ENCODE measurements at regions not wholly inside any gene's neighbourhood (a gene's known extent, or its start where the extent isn't known, plus 50 kb on each side); places are given as distances from the start of the nearest gene placed in this dataset.
"Not testable (repeated sequence)": the region's sequence is repeated elsewhere in the genome, so short reads cannot be mapped to it uniquely, and the experiment has no call there.

- no peak for DNase-seq
Observed at GRCh38 chr22:48828688-48829087, 999.0 kb downstream of the BRD1 start.

- no peak for DNase-seq
Observed at GRCh38 chr22:48827904-48828555, 999.6 kb downstream of the BRD1 start.

- DNase-seq, result no peak
Observed at GRCh38 chr22:48827268-48827846, 1000.3 kb downstream of the BRD1 start.

- no peak for DNase-seq
Observed at GRCh38 chr22:48826546-48826945, 1001.1 kb downstream of the BRD1 start.

- no peak for DNase-seq
Observed at GRCh38 chr22:48825802-48826520, 1001.7 kb downstream of the BRD1 start.

GRCh38 chr22:48824712-48825651, 1002.7 kb downstream of the BRD1 start:
- no peak for DNase-seq

GRCh38 chr22:48823941-48824340, 1003.7 kb downstream of the BRD1 start:
- no peak for DNase-seq

- no peak for DNase-seq
Observed at GRCh38 chr22:48822278-48823233, 1005.1 kb downstream of the BRD1 start.

- DNase-seq, result no peak
Observed at GRCh38 chr22:48821727-48822126, 1005.9 kb downstream of the BRD1 start.

GRCh38 chr22:48821346-48821690, 1006.4 kb downstream of the BRD1 start:
- DNase-seq, result no peak

GRCh38 chr22:48820481-48821345, 1007.0 kb downstream of the BRD1 start:
- no peak for DNase-seq

- DNase-seq, result no peak
Observed at GRCh38 chr22:48819961-48820360, 1007.7 kb downstream of the BRD1 start.

- no peak for DNase-seq
Observed at GRCh38 chr22:48819232-48819631, 1008.4 kb downstream of the BRD1 start.

GRCh38 chr22:48817491-48817890, 1010.2 kb downstream of the BRD1 start:
- not testable (repeated sequence) for DNase-seq

- no peak for DNase-seq
Observed at GRCh38 chr22:48811885-48812284, 1015.8 kb downstream of the BRD1 start.

GRCh38 chr22:48808038-48808960, 1019.4 kb downstream of the BRD1 start:
- no peak for DNase-seq

GRCh38 chr22:48807155-48807554, 1020.5 kb downstream of the BRD1 start:
- DNase-seq, result no peak

- DNase-seq, result no peak
Observed at GRCh38 chr22:48806227-48806781, 1021.4 kb downstream of the BRD1 start.

GRCh38 chr22:48805516-48805915, 1022.2 kb downstream of the BRD1 start:
- DNase-seq, result no peak

Measured in 8988T (cell line).